H1 (cell line): ENCODE measurements at regions not wholly inside any gene's neighbourhood (a gene's known extent, or its start where the extent isn't known, plus 50 kb on each side); places are given as distances from the start of the nearest gene placed in this dataset.

Source experiments
- CTCF ChIA-PET: fragments of 300-600 bp; sonication (Branson Sonifier 250); formaldehyde crosslinking; loops from one replicate; lab custom pipeline; 2021; ENCODE audit not compliant: partially characterized antibody; lab: Charles Lee
- POLR2A ChIA-PET: fragments of 300-600 bp; sonication (Branson Sonifier 250); formaldehyde crosslinking; loops from one replicate; lab custom pipeline; 2021; ENCODE audit warnings: inconsistent platforms; ENCODE audit not compliant: partially characterized antibody; lab: Charles Lee
- DNase-seq, 2 experiments: peaks; one replicate each; pipeline versions ENCODE4 v3.0.0 to v3.0.0-alpha.2; 2010 to 2022; ENCODE audit warnings: low spot score in 2 of 2, low read depth in 1 of 2, mixed read lengths in 1 of 2
- FAIRE-seq: peaks from 2 replicates; lab custom pipeline; 2011; peaks lifted over from hg19 to GRCh38; lab: Jason Lieb, UNC
- H2AFZ ChIP-seq: 2 replicates; pipeline ENCODE4 v1.8.1; 2012; ENCODE audit warnings: low read length, inconsistent platforms
- H2AK5ac ChIP-seq: 2 replicates; pipeline ENCODE4 v1.6.1; 2013; ENCODE audit warnings: low read depth, low read length
- H2BK120ac ChIP-seq: replicated peaks from 2 replicates; pipeline ENCODE3; 2013; ENCODE audit warnings: low read depth, low read length, inconsistent platforms
- H2BK12ac ChIP-seq: 2 replicates; pipeline ENCODE4 v1.6.1; 2013; ENCODE audit warnings: low read depth, low read length
- H2BK15ac ChIP-seq: 2 replicates; pipeline ENCODE4 v1.6.1; 2013; ENCODE audit warnings: low read length
- H2BK20ac ChIP-seq: 2 replicates; pipeline ENCODE4 v1.6.1; 2013; ENCODE audit warnings: low read length
- H2BK5ac ChIP-seq: 2 replicates; pipeline ENCODE4 v1.6.1; 2013; ENCODE audit warnings: low read depth, low read length
- H3K14ac ChIP-seq: 2 replicates; pipeline ENCODE4 v1.6.1; 2013; ENCODE audit warnings: inconsistent platforms; ENCODE audit not compliant: insufficient read length
- H3K18ac ChIP-seq: 2 replicates; pipeline ENCODE4 v1.6.1; 2013; ENCODE audit warnings: low read length; ENCODE audit errors: extremely low read depth
- H3K23ac ChIP-seq: 2 replicates; pipeline ENCODE4 v1.6.1; 2013; ENCODE audit warnings: inconsistent platforms; ENCODE audit not compliant: insufficient read length
- H3K23me2 ChIP-seq: 2 replicates; pipeline ENCODE4 v1.6.1; 2013; ENCODE audit warnings: low read depth, low read length
- H3K27ac ChIP-seq: 2 replicates; pipeline ENCODE4 v1.6.1; 2011; ENCODE audit warnings: low read depth, low read length, inconsistent platforms
- H3K27me3 ChIP-seq, 4 experiments: replicated peaks in 1 of 4; 1 replicate in 1 of 4; 2 replicates in 3 of 4; pipeline versions ENCODE4 v1.6.1 to v1.8.1; 2011 to 2013; ENCODE audit warnings: low read length in 3 of 4, mild to moderate bottlenecking in 3 of 4, inconsistent platforms in 2 of 4, mixed read lengths in 2 of 4, moderate library complexity in 1 of 4; ENCODE audit not compliant: control insufficient read depth in 3 of 4, insufficient read depth in 3 of 4; ENCODE audit errors: extremely low read depth in 1 of 4
- H3K36me3 ChIP-seq, 4 experiments: 2 replicates each; pipeline versions ENCODE4 v1.6.1 to v1.8.1; 2011 to 2013; ENCODE audit warnings: mild to moderate bottlenecking in 4 of 4, low read length in 3 of 4, moderate library complexity in 2 of 4, control low read depth in 1 of 4, inconsistent platforms in 1 of 4; ENCODE audit not compliant: insufficient read depth in 4 of 4, control insufficient read depth in 2 of 4
- H3K4ac ChIP-seq: replicated peaks from 2 replicates; pipeline ENCODE3; 2013; ENCODE audit warnings: low read length, low read depth, mixed read lengths, inconsistent platforms; ENCODE audit not compliant: insufficient read length
- H3K4me1 ChIP-seq, 4 experiments: replicated peaks in 1 of 4; 1 replicate in 1 of 4; 2 replicates in 3 of 4; pipeline versions ENCODE4 v1.6.1 to v1.8.1; 2011 to 2013; ENCODE audit warnings: low read length in 3 of 4, inconsistent platforms in 2 of 4, mixed read lengths in 1 of 4; ENCODE audit not compliant: insufficient read depth in 4 of 4, control insufficient read depth in 3 of 4
- H3K4me2 ChIP-seq, 2 experiments: 2 replicates each; pipeline versions ENCODE4 v1.6.1 to v1.8.1; 2011 to 2013; ENCODE audit warnings: low read depth in 2 of 2, low read length in 2 of 2, control low read depth in 1 of 2, inconsistent platforms in 1 of 2, mild to moderate bottlenecking in 1 of 2; ENCODE audit not compliant: insufficient read depth in 1 of 2
- H3K4me3 ChIP-seq, 4 experiments: fragments of 200-600, 300-600 bp in 1 of 4; sonication (generic), shearing (Covaris generic), sonication (Bioruptor Twin) in 1 of 4; 2 replicates each; pipeline versions ENCODE4 v1.5.1 to v1.8.1; 2011 to 2016; ENCODE audit warnings: low read length in 4 of 4, low read depth in 3 of 4, control low read depth in 2 of 4, inconsistent platforms in 2 of 4, mild to moderate bottlenecking in 2 of 4, mixed read lengths in 1 of 4, moderate library complexity in 1 of 4; ENCODE audit not compliant: insufficient read depth in 2 of 4; ENCODE audit errors: extremely low read depth in 1 of 4
- H3K56ac ChIP-seq: replicated peaks from 2 replicates; pipeline ENCODE3; 2013; ENCODE audit warnings: low read depth, mild to moderate bottlenecking, mixed read lengths, low read length, inconsistent platforms; ENCODE audit not compliant: insufficient read length
- H3K79me1 ChIP-seq: 2 replicates; pipeline ENCODE4 v1.6.1; 2013; ENCODE audit warnings: low read depth, low read length, control low read depth
- H3K79me2 ChIP-seq, 2 experiments: 2 replicates each; pipeline versions ENCODE4 v1.6.1 to v1.8.1; 2012 to 2013; ENCODE audit warnings: low read length in 2 of 2, mild to moderate bottlenecking in 2 of 2, inconsistent platforms in 1 of 2; ENCODE audit not compliant: insufficient read depth in 2 of 2, control insufficient read depth in 1 of 2
- H3K9ac ChIP-seq, 4 experiments: replicated peaks in 1 of 4; 1 replicate in 1 of 4; 2 replicates in 3 of 4; pipeline versions ENCODE4 v1.6.1 to v1.8.1; 2011 to 2013; ENCODE audit warnings: low read depth in 3 of 4, low read length in 3 of 4, control low read depth in 2 of 4, mild to moderate bottlenecking in 2 of 4, moderate library complexity in 2 of 4, inconsistent platforms in 1 of 4; ENCODE audit errors: extremely low read depth in 1 of 4
- H3K9me3 ChIP-seq, 2 experiments: 2 replicates each; pipeline versions ENCODE4 v1.6.1 to v1.8.1; 2012 to 2013; ENCODE audit warnings: mild to moderate bottlenecking in 2 of 2, moderate library complexity in 2 of 2, control low read depth in 1 of 2, inconsistent platforms in 1 of 2, low read depth in 1 of 2, low read length in 1 of 2, mixed read lengths in 1 of 2; ENCODE audit not compliant: insufficient read depth in 2 of 2
- H4K20me1 ChIP-seq, 2 experiments: replicated peaks in 1 of 2; 2 replicates each; pipeline versions ENCODE3 to v1.8.1; 2011 to 2013; ENCODE audit warnings: inconsistent platforms in 2 of 2, low read length in 2 of 2, mild to moderate bottlenecking in 1 of 2; ENCODE audit not compliant: insufficient read depth in 2 of 2, control insufficient read depth in 1 of 2
- H4K5ac ChIP-seq: 2 replicates; pipeline ENCODE4 v1.6.1; 2013; ENCODE audit warnings: low read length, low read depth, mixed read lengths, inconsistent platforms; ENCODE audit not compliant: insufficient read length
- H4K8ac ChIP-seq: 2 replicates; pipeline ENCODE4 v1.8.0; 2013; ENCODE audit warnings: mild to moderate bottlenecking, moderate library complexity, low read length, inconsistent platforms; ENCODE audit not compliant: insufficient read depth; ENCODE audit errors: extremely low read depth
- H4K91ac ChIP-seq: replicated peaks from 2 replicates; pipeline ENCODE3; 2013; ENCODE audit warnings: low read length, mixed read lengths, inconsistent platforms; ENCODE audit not compliant: insufficient read length
- BCL11A ChIP-seq, 2 experiments: IDR thresholded peaks; one replicate each; pipeline ENCODE4 v1.6.1; 2011; ENCODE audit warnings: low read depth in 2 of 2, low read length in 2 of 2, mild to moderate bottlenecking in 2 of 2
- CHD2 ChIP-seq: IDR thresholded peaks from 2 replicates; pipeline ENCODE4 v1.6.1; 2012; ENCODE audit warnings: low read length, improper control_type of control experiment
- EP300 ChIP-seq, 2 experiments: IDR thresholded peaks; 1 replicate in 1 of 2; 2 replicates in 1 of 2; pipeline ENCODE4 v1.6.1; 2011 to 2012; ENCODE audit warnings: low read depth in 2 of 2, low read length in 2 of 2, mild to moderate bottlenecking in 2 of 2, borderline replicate concordance in 1 of 2, inconsistent platforms in 1 of 2, moderate library complexity in 1 of 2
- KDM4A ChIP-seq: IDR thresholded peaks from one replicate; pipeline ENCODE4 v1.7.1; 2012; ENCODE audit warnings: low read depth, mild to moderate bottlenecking, moderate library complexity, low read length, inconsistent platforms; ENCODE audit not compliant: severe bottlenecking
- MAFK ChIP-seq: IDR thresholded peaks from 2 replicates; pipeline ENCODE4 v1.6.1; 2012; ENCODE audit warnings: low read depth, mild to moderate bottlenecking, improper control_type of control experiment, low read length
- NRF1 ChIP-seq: IDR thresholded peaks from 2 replicates; pipeline ENCODE4 v1.6.1; 2011; ENCODE audit warnings: mild to moderate bottlenecking, low read depth, low read length, improper control_type of control experiment
- RBBP5 ChIP-seq: IDR thresholded peaks from 2 replicates; pipeline ENCODE4 v1.7.1; 2012; ENCODE audit warnings: low read depth, mild to moderate bottlenecking, inconsistent platforms, low read length, moderate library complexity, borderline replicate concordance
- SIN3A ChIP-seq, 2 experiments: IDR thresholded peaks in 1 of 2; conservative IDR thresholded peaks in 1 of 2; 2 replicates each; pipeline ENCODE4 v1.6.1; 2011 to 2012; ENCODE audit warnings: low read length in 2 of 2, improper control_type of control experiment in 1 of 2, low read depth in 1 of 2, mild to moderate bottlenecking in 1 of 2
- SP1 ChIP-seq: IDR thresholded peaks from 2 replicates; pipeline ENCODE4 v1.6.1; 2011; ENCODE audit warnings: low read depth, low read length
- SP2 ChIP-seq: IDR thresholded peaks from 2 replicates; pipeline ENCODE4 v1.6.1; 2012; ENCODE audit warnings: mild to moderate bottlenecking, low read length, inconsistent platforms
- SUZ12 ChIP-seq: fragments of 200-600 bp; sonication (generic); IDR thresholded peaks from 2 replicates; pipeline ENCODE4 v1.6.1; 2012; ENCODE audit warnings: mild to moderate bottlenecking, inconsistent platforms, low read length, moderate library complexity, mixed read lengths
- TAF1 ChIP-seq: IDR thresholded peaks from 2 replicates; pipeline ENCODE4 v1.6.1; 2011; ENCODE audit warnings: mild to moderate bottlenecking, low read depth, low read length
- TAF7 ChIP-seq: optimal IDR thresholded peaks from 2 replicates; pipeline ENCODE3; 2011; ENCODE audit warnings: low read depth, mild to moderate bottlenecking, inconsistent platforms, low read length, moderate library complexity, borderline replicate concordance
- TBP ChIP-seq: IDR thresholded peaks from 2 replicates; pipeline ENCODE4 v1.6.1; 2011; ENCODE audit warnings: low read depth, low read length, improper control_type of control experiment
- WGBS, 2 experiments: shearing (Covaris generic) in 1 of 2; methylation state at CpG; one replicate each; pipeline versions ENCODE4 v1.1.6 to v1.1.7; 2013 to 2015; ENCODE audit warnings: low lambda C conversion rate in 2 of 2, mixed read lengths in 2 of 2, inconsistent platforms in 1 of 2, low coverage in 1 of 2, missing lambda C conversion rate in 1 of 2; ENCODE audit not compliant: insufficient replicate concordance in 2 of 2, insufficient coverage in 1 of 2, insufficient read length in 1 of 2; ENCODE audit errors: extremely low coverage in 1 of 2, missing lambda C conversion rate in 1 of 2; 5-methylcytosine and 5-hydroxymethylcytosine counted together
- TF ChIP-seq, protein P1 (sequence below): IDR thresholded peaks from 2 replicates; pipeline ENCODE4 v1.6.1; 2011; ENCODE audit warnings: low read depth, mild to moderate bottlenecking, low read length; ENCODE audit not compliant: insufficient read depth

DNA sequence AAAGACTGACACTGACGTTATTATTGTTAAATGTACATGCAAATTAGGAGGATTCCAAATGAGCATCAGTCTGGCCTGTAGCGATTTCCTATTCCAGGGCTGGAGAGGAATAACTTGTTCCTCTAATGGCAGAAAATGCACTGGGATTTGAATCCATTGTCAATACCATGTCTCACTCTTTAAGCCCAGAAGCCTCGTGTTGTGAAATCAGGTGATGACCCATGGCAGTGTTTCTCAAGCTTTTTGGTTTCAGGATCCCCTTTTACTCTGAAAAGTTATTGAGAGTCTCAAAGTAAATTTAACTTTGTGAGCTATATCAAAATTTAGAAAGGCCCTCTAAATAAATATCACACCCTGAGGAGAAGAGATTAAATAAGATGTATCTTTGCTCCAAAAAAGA is 279.2 kb downstream of the GALR1 start:
- H2BK20ac ChIP-seq: no peak overlapping the region
- no peaks in the 10 kb centered on the region for H3K36me3 ChIP-seq
- 92% methylated on average over 3 of the region's 3 CpGs; no CpG with 5 or more reads in 1 of the 2 experiments for WGBS, 2 experiments
- peaks cover 0 to 5% (median 0%) of the 10 kb centered on the region in 4 experiments; a peak in 1 of 7 replicates for H3K4me1 ChIP-seq
- H3K4me2 ChIP-seq: no peak overlapping the region
- H4K91ac ChIP-seq: no peak overlapping the region
- no peak overlapping the region for H3K4ac ChIP-seq
- no peak overlapping the region for H3K9ac ChIP-seq
- H2BK120ac ChIP-seq: no peak overlapping the region
- no peak overlapping the region for H3K18ac ChIP-seq
- H4K20me1 ChIP-seq: peaks cover 0 to 9% of the 10 kb centered on the region in 2 experiments
- H2BK5ac ChIP-seq: no peak overlapping the region
- H3K23ac ChIP-seq: no peak overlapping the region
- no peaks in the 10 kb centered on the region for H3K27me3 ChIP-seq
- no peaks in the 10 kb centered on the region for H3K23me2 ChIP-seq
- H3K79me1 ChIP-seq: peaks cover 5% of the 10 kb centered on the region; the same call in 1 of the 2 replicates
- H2BK12ac ChIP-seq: no peak overlapping the region
- no peak overlapping the region for H4K5ac ChIP-seq
- no peaks in the 10 kb centered on the region for H3K79me2 ChIP-seq
- no peak overlapping the region for H2AK5ac ChIP-seq
- DNase-seq: no peak
- H3K9me3 ChIP-seq: peaks cover 0 to 4% of the 10 kb centered on the region in 2 experiments; a peak in 2 of 4 replicates
- no peak overlapping the region for H3K56ac ChIP-seq
- no peak overlapping the region for H4K8ac ChIP-seq
- H2AFZ ChIP-seq: no peak overlapping the region
- ChIA-PET CTCF (no interaction called here), POLR2A (no interaction called here)
- FAIRE-seq: no peak
- H3K4me3 ChIP-seq: no peak overlapping the region
- H3K27ac ChIP-seq: no peak overlapping the region
- H3K14ac ChIP-seq: no peak overlapping the region
- H2BK15ac ChIP-seq: no peak overlapping the region
- TF ChIP-seq MAFK (no peak), SIN3A (conservative IDR thresholded peaks at IDR 0.05 in 1 of 2, IDR thresholded peaks at IDR 0.05 in 1 of 2; ENCODE audit: low read depth in 1 of 2, low read length in 2 of 2) (no peak), EP300 (IDR thresholded peaks at IDR 0.05; ENCODE audit: borderline replicate concordance in 1 of 2, low read depth in 2 of 2, low read length in 2 of 2) (no peak), TBP (no peak), BCL11A (IDR thresholded peaks at IDR 0.05; ENCODE audit: low read depth in 2 of 2, low read length in 2 of 2) (no peak), SP2 (no peak), TAF7 (no peak), SP1 (no peak), TAF1 (no peak), SUZ12 (no peak), CHD2 (no peak), KDM4A (no peak), RBBP5 (no peak), NRF1 (no peak)
- TF ChIP-seq, protein P1, sequence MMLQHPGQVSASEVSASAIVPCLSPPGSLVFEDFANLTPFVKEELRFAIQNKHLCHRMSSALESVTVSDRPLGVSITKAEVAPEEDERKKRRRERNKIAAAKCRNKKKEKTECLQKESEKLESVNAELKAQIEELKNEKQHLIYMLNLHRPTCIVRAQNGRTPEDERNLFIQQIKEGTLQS: no peak
